ENCODE measurements at regions not wholly inside any gene's neighbourhood (a gene's known extent, or its start where the extent isn't known, plus 50 kb on each side); places are given as distances from the start of the nearest gene placed in this dataset.
"Not testable (repeated sequence)": the region's sequence is repeated elsewhere in the genome, so short reads cannot be mapped to it uniquely, and the experiment has no call there.

- no TSS peak for BruUV-seq (replicated peaks)
- Histone ChIP-seq H4K20me1 (ENCODE audit: insufficient read depth, low read length) (no peaks in the 10 kb centered on the region), H3K4me3 (ENCODE audit: low read depth, low read length, poor library complexity, severe bottlenecking) (no peak overlapping the region), H3K4me2 (ENCODE audit: low read length) (no peak overlapping the region), H2AFZ (ENCODE audit: low read length) (no peak overlapping the region; the same call in 1 of the 2 replicates), H3K9me2 (ENCODE audit: insufficient read depth, low read length) (no peaks in the 10 kb centered on the region), H3K4me1 (ENCODE audit: insufficient read depth, low read length, poor library complexity, severe bottlenecking) (peaks cover 15% of the 10 kb centered on the region), H3K27ac (ENCODE audit: low read depth, low read length, poor library complexity, severe bottlenecking) (no peak overlapping the region), H3K36me3 (ENCODE audit: insufficient read depth, low read length) (no peaks in the 10 kb centered on the region), H3K79me2 (ENCODE audit: insufficient read depth, low read depth, low read length) (no peaks in the 10 kb centered on the region), H3K9me3 (ENCODE audit: low read length) (no peaks in the 10 kb centered on the region)
- TF ChIP-seq, protein P1, sequence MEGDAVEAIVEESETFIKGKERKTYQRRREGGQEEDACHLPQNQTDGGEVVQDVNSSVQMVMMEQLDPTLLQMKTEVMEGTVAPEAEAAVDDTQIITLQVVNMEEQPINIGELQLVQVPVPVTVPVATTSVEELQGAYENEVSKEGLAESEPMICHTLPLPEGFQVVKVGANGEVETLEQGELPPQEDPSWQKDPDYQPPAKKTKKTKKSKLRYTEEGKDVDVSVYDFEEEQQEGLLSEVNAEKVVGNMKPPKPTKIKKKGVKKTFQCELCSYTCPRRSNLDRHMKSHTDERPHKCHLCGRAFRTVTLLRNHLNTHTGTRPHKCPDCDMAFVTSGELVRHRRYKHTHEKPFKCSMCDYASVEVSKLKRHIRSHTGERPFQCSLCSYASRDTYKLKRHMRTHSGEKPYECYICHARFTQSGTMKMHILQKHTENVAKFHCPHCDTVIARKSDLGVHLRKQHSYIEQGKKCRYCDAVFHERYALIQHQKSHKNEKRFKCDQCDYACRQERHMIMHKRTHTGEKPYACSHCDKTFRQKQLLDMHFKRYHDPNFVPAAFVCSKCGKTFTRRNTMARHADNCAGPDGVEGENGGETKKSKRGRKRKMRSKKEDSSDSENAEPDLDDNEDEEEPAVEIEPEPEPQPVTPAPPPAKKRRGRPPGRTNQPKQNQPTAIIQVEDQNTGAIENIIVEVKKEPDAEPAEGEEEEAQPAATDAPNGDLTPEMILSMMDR (conservative IDR thresholded peaks at IDR 0.05; ENCODE audit: low read length), result no peak
- TF ChIP-seq EZH2phosphoT487 (IDR thresholded peaks at IDR 0.05; ENCODE audit: borderline replicate concordance, low read depth, low read length), result no peak
- ChIA-PET POLR2A (no interaction called here), CTCF (ENCODE audit: unreplicated experiment) (no interaction called here)
- DNase-seq (ENCODE audit: low spot score), result no peak
- intact Hi-C loops (cut with micrococcal nuclease; ENCODE audit: unreplicated experiment), result loop anchor here (5.0 kb wide), 1 partner anchor 61 kb away; the partner anchor contains the start of gene ATF7IP2
These were observed 59.2 kb upstream of the ATF7IP2 start for GRCh38 chr16:10326647-10327046.

DNA sequence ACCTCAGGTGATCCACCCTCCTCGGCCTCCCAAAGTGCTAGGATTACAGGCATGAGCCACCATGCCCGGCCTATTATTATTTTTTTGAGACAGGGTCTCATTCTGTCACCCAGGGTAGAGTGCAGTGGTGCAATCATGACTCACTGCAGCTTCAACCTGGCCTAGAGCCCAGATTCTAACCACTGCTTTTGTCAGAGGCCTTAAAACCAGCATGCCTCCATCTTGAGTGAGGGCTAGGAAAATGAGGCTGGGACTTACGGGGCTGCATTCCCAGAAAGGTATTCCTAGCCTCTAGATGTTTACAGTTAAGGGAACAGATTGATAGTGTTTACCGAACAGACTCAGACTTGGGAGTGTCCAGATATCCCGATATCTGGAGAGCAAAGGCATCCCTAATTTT lies 57.6 kb upstream of the ATF7IP2 start:
- H4K20me1 ChIP-seq (ENCODE audit: insufficient read depth, low read length); H3K9me2 ChIP-seq (ENCODE audit: insufficient read depth, low read length); H3K4me3 ChIP-seq (ENCODE audit: low read depth, low read length, poor library complexity, severe bottlenecking); BruUV-seq (replicated peaks); H3K27ac ChIP-seq (ENCODE audit: low read depth, low read length, poor library complexity, severe bottlenecking); CTCF ChIA-PET (ENCODE audit: unreplicated experiment); H3K9me3 ChIP-seq (ENCODE audit: low read length); DNase-seq (ENCODE audit: low spot score); H2AFZ ChIP-seq (ENCODE audit: low read length); H3K79me2 ChIP-seq (ENCODE audit: insufficient read depth, low read depth, low read length); H3K36me3 ChIP-seq (ENCODE audit: insufficient read depth, low read length); H3K4me2 ChIP-seq (ENCODE audit: low read length): not testable (repeated sequence)
- POLR2A ChIA-PET, result interaction anchor here (0.6 to 1.0 kb wide), 2 partner anchors 9 to 31 kb away, joined by 3 read pairs; no protein-coding TSS in a partner anchor
- H3K4me1 ChIP-seq (ENCODE audit: insufficient read depth, low read length, poor library complexity, severe bottlenecking), result peaks cover 15% of the 10 kb centered on the region
- intact Hi-C loops (cut with micrococcal nuclease; ENCODE audit: unreplicated experiment), result loop anchor here (5.0 kb wide), 1 partner anchor 59 kb away; the partner anchor contains the start of gene ATF7IP2

DNA sequence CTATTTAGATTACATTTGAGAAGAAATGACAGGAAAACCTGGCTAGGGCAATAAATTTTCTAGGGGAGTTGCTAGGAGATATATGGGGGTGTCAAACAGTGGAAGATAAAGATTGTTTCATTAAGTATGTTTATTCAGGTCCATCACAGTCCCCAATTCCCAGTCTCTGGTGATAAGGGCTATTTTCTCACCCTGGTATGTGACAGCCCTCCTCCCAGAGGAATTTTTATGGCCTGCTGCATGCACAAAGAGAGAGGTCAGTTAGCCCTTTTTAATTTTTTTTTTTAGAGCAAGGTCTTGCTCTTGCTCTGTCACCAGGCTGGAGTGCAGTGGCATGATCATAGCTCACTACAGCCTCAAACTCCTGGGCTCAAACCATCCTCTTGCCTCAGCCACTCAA lies 53.6 kb upstream of the ATF7IP2 start:
- intact Hi-C loops (cut with micrococcal nuclease; ENCODE audit: unreplicated experiment), result no loop called here
- H3K4me2 ChIP-seq (ENCODE audit: low read length), result no peak overlapping the region
- no peaks in the 10 kb centered on the region for H4K20me1 ChIP-seq (ENCODE audit: insufficient read depth, low read length)
- no peaks in the 10 kb centered on the region for H3K79me2 ChIP-seq (ENCODE audit: insufficient read depth, low read depth, low read length)
- H3K9me3 ChIP-seq (ENCODE audit: low read length), result no peaks in the 10 kb centered on the region
- no peak for DNase-seq (ENCODE audit: low spot score)
- H3K27ac ChIP-seq (ENCODE audit: low read depth, low read length, poor library complexity, severe bottlenecking), result no peak overlapping the region
- no peak overlapping the region for H2AFZ ChIP-seq (ENCODE audit: low read length)
- no peaks in the 10 kb centered on the region for H3K9me2 ChIP-seq (ENCODE audit: insufficient read depth, low read length)
- peaks cover 15% of the 10 kb centered on the region for H3K4me1 ChIP-seq (ENCODE audit: insufficient read depth, low read length, poor library complexity, severe bottlenecking)
- POLR2A ChIA-PET, result no interaction called here
- H3K4me3 ChIP-seq (ENCODE audit: low read depth, low read length, poor library complexity, severe bottlenecking), result no peak overlapping the region
- CTCF ChIA-PET (ENCODE audit: unreplicated experiment), result no interaction called here
- no peaks in the 10 kb centered on the region for H3K36me3 ChIP-seq (ENCODE audit: insufficient read depth, low read length)
- BruUV-seq (replicated peaks), result no TSS peak
- TF ChIP-seq EZH2phosphoT487 (IDR thresholded peaks at IDR 0.05; ENCODE audit: borderline replicate concordance, low read depth, low read length), result no peak
- TF ChIP-seq, protein P1 (conservative IDR thresholded peaks at IDR 0.05; ENCODE audit: low read length), result no peak

Measured in OCI-LY7 (cell line).